Gastroesophageal sphincter (tissue), 3 donors: ENCODE measurements at regions not wholly inside any gene's neighbourhood (a gene's known extent, or its start where the extent isn't known, plus 50 kb on each side); places are given as distances from the start of the nearest gene placed in this dataset.

Experiments used
- CTCF ChIP-seq, 4 experiments: fragments of 200-600 bp in 2 of 4; fragments of 450-650 bp in 2 of 4; sonication (generic) in 1 of 4; IDR thresholded peaks; one replicate each; pipeline ENCODE4 v1.5.1; 2017 to 2019; ENCODE audit warnings: antibody characterized with exemption in 4 of 4, mild to moderate bottlenecking in 2 of 4, moderate library complexity in 2 of 4
- POLR2AphosphoS5 ChIP-seq: sonication (generic); formaldehyde crosslinking; IDR thresholded peaks from one replicate; pipeline ENCODE4 v1.6.1; 2017; ENCODE audit warnings: antibody characterized with exemption

GRCh38 chr2:236517251-236518031 is 52.2 kb upstream of the ACKR3 start:
- TF ChIP-seq CTCF (IDR thresholded peaks at IDR 0.05) (no peak), POLR2AphosphoS5 (no peak)
